ENCODE measurements at regions not wholly inside any gene's neighbourhood (a gene's known extent, or its start where the extent isn't known, plus 50 kb on each side); places are given as distances from the start of the nearest gene placed in this dataset.

DNA sequence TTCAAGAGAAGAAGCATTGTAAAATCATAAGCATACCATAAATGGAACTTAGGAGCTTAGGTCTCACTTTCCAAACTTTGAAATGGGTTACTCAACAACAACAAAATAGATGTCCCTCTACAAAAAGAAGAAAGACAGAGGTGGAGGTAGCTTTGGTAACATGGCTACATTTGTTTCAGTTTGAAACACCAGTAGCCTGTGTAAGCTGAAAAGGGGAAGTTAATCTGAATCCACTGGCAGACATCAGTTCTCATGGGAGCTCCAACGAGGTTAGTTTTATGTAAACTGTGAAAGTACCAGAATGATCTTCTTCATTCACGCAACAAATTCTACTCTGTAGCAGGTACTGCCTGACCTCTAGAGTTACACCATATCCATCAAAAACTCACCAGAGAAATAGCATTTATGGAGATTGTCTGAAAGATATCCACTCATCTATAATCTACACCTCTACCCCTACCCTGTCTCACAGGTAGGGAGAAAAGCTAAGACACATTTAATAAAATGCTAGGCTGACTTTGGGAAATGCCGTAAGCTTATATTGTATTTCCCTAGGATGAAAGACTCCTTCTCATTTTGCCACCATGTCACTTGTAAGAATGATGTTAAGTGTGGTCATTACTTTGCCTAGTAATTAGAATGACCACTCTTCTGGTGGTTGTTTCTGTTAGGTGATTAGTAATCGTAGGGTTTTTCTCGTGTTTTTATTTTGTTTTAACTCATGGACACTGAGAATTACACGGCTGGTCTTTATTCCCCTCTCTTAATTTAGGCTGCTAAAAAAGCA lies 224.1 kb downstream of the ASCL1 start:
- TF ChIP-seq, protein P1, sequence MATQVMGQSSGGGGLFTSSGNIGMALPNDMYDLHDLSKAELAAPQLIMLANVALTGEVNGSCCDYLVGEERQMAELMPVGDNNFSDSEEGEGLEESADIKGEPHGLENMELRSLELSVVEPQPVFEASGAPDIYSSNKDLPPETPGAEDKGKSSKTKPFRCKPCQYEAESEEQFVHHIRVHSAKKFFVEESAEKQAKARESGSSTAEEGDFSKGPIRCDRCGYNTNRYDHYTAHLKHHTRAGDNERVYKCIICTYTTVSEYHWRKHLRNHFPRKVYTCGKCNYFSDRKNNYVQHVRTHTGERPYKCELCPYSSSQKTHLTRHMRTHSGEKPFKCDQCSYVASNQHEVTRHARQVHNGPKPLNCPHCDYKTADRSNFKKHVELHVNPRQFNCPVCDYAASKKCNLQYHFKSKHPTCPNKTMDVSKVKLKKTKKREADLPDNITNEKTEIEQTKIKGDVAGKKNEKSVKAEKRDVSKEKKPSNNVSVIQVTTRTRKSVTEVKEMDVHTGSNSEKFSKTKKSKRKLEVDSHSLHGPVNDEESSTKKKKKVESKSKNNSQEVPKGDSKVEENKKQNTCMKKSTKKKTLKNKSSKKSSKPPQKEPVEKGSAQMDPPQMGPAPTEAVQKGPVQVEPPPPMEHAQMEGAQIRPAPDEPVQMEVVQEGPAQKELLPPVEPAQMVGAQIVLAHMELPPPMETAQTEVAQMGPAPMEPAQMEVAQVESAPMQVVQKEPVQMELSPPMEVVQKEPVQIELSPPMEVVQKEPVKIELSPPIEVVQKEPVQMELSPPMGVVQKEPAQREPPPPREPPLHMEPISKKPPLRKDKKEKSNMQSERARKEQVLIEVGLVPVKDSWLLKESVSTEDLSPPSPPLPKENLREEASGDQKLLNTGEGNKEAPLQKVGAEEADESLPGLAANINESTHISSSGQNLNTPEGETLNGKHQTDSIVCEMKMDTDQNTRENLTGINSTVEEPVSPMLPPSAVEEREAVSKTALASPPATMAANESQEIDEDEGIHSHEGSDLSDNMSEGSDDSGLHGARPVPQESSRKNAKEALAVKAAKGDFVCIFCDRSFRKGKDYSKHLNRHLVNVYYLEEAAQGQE (IDR thresholded peaks at IDR 0.05; ENCODE audit: low read depth) = no peak
- no peak for TF ChIP-seq TEAD4 (IDR thresholded peaks at IDR 0.05)
- TF ChIP-seq CEBPB (IDR thresholded peaks at IDR 0.05) = no peak
- no peak for TF ChIP-seq RAD21 (IDR thresholded peaks at IDR 0.05; ENCODE audit: low read depth)
- TF ChIP-seq, protein P2, sequence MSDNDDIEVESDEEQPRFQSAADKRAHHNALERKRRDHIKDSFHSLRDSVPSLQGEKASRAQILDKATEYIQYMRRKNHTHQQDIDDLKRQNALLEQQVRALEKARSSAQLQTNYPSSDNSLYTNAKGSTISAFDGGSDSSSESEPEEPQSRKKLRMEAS (IDR thresholded peaks at IDR 0.05) = no peak
- no peak for TF ChIP-seq FOXM1 (IDR thresholded peaks at IDR 0.05; ENCODE audit: borderline replicate concordance, low read depth)
- TF ChIP-seq ZBTB7A (IDR thresholded peaks at IDR 0.05; ENCODE audit: low read depth) = no peak

Data from Ishikawa (cell line).